WTC11 (cell line): ENCODE measurements at regions not wholly inside any gene's neighbourhood (a gene's known extent, or its start where the extent isn't known, plus 50 kb on each side); places are given as distances from the start of the nearest gene placed in this dataset.

Experiments used
- CTCF ChIP-seq: fragments of 200-600 bp; IDR thresholded peaks from 2 replicates; pipeline ENCODE4 v1.8.0; 2022; ENCODE audit warnings: antibody characterized with exemption
- ESRRA ChIP-seq: sonication (generic); formaldehyde crosslinking; IDR thresholded peaks from 2 replicates; pipeline ENCODE4 v1.8.1; 2022; ENCODE audit warnings: mild to moderate bottlenecking, missing genetic modification reagents, borderline replicate concordance
- MAX ChIP-seq: sonication (generic); formaldehyde crosslinking; IDR thresholded peaks from 2 replicates; pipeline ENCODE4 v1.8.0; 2022; ENCODE audit warnings: mild to moderate bottlenecking, missing genetic modification reagents
- MXD4 ChIP-seq: fragments of 250-450 bp; sonication (Bioruptor Pico); IDR thresholded peaks from 2 replicates; pipeline ENCODE4 v1.8.0; 2021; ENCODE audit warnings: mild to moderate bottlenecking, moderate library complexity, borderline replicate concordance
- MYBL2 ChIP-seq: sonication (generic); formaldehyde crosslinking; IDR thresholded peaks from 2 replicates; pipeline ENCODE4 v1.8.1; 2023; ENCODE audit warnings: mild to moderate bottlenecking, moderate library complexity, missing genetic modification reagents
- TCF7 ChIP-seq: sonication (generic); formaldehyde crosslinking; IDR thresholded peaks from 2 replicates; pipeline ENCODE4 v1.8.0; 2022; ENCODE audit warnings: mild to moderate bottlenecking, low read depth, missing genetic modification reagents, moderate library complexity
- ZNF232 ChIP-seq: sonication (generic); formaldehyde crosslinking; IDR thresholded peaks from 2 replicates; pipeline ENCODE4 v1.8.0; 2022; ENCODE audit warnings: mild to moderate bottlenecking, missing genetic modification reagents
- ZNF423 ChIP-seq: fragments of 250-450 bp; sonication (Bioruptor Pico); IDR thresholded peaks from 2 replicates; pipeline ENCODE4 v2.1.2; 2022; ENCODE audit warnings: mild to moderate bottlenecking, moderate library complexity
- ZNF512 ChIP-seq: sonication (generic); formaldehyde crosslinking; IDR thresholded peaks from 2 replicates; pipeline ENCODE4 v1.8.1; 2022; ENCODE audit warnings: missing genetic modification reagents, borderline replicate concordance

- no peak for TF ChIP-seq MYBL2 (CRISPR knock-in tag)
- TF ChIP-seq CTCF, result no peak
- no peak for TF ChIP-seq ESRRA (CRISPR knock-in tag)
- TF ChIP-seq MAX (CRISPR knock-in tag), result no peak
- no peak for TF ChIP-seq MXD4 (CRISPR knock-in tag)
- TF ChIP-seq ZNF512, result no peak
- no peak for TF ChIP-seq ZNF232 (CRISPR knock-in tag)
- no peak for TF ChIP-seq TCF7 (CRISPR knock-in tag)
- no peak for TF ChIP-seq ZNF423 (CRISPR knock-in tag)
Measured at GRCh38 chr1:94651076-94651475, 109.5 kb upstream of the F3 start.
